ENCODE measurements at regions not wholly inside any gene's neighbourhood (a gene's known extent, or its start where the extent isn't known, plus 50 kb on each side); places are given as distances from the start of the nearest gene placed in this dataset.
"Not testable (repeated sequence)": the region's sequence is repeated elsewhere in the genome, so short reads cannot be mapped to it uniquely, and the experiment has no call there.

GRCh38 chr4:176622251-176622948 is 170.3 kb downstream of the VEGFC start:
- ATAC-seq (no peak), DNase-seq (ENCODE audit: low spot score) (no peak)

DNA sequence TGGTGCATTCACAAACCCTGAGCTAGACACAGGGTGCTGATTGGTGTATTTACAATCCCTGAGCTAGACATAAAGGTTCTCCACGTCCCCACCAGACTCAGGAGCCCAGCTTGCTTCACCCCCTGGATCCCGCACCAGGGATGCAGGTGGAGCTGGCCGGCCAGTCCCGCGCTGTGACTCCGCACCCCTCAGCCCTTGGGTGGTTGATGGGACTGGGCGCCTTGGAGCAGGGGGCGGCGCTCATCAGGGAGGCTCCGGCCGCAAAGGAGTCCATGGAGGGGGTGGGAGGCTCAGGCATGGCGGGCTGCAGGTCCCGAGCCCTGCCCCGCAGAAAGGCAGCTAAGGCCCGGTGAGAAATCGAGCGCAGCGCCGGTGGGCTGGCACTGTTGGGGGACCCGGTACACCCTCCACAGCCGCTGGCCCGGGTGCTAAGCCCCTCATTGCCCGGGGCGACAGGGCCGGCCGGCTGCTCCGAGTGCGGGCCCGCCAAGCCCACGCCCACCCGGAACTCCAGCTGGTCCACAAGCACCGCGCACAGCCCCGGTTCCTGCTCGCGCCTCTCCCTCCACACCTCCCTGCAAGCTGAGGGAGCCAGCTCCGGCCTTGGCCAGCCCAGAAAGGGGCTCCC is 167.6 kb downstream of the VEGFC start:
- ATAC-seq; DNase-seq (ENCODE audit: low spot score): not testable (repeated sequence)

GRCh38 chr4:176627916-176628315 is 164.8 kb downstream of the VEGFC start:
- ATAC-seq: no peak
- DNase-seq (ENCODE audit: low spot score): no peak

GRCh38 chr4:176631611-176632010 is 161.1 kb downstream of the VEGFC start:
- no peak for ATAC-seq
- DNase-seq (ENCODE audit: low spot score): no peak

Data from left lobe of liver (tissue), 2 donors.